ENCODE measurements at regions not wholly inside any gene's neighbourhood (a gene's known extent, or its start where the extent isn't known, plus 50 kb on each side); places are given as distances from the start of the nearest gene placed in this dataset.

GRCh38 chr1:4550941-4551340 lies 103.5 kb upstream of the AJAP1 start:
- no peaks in the 10 kb centered on the region for H4K20me1 ChIP-seq (ENCODE audit: insufficient read depth, low read length)
- no peak overlapping the region for H4K8ac ChIP-seq (ENCODE audit: low read depth in 2 of 2, low read length in 2 of 2)
- H3K9ac ChIP-seq (ENCODE audit: low read depth, low read length) = no peak overlapping the region
- intact Hi-C loops (cut with micrococcal nuclease) = no loop called here
- no peaks in the 10 kb centered on the region for H3K4me1 ChIP-seq (ENCODE audit: control insufficient read depth, insufficient read depth, low read length)
- BruUV-seq (replicated peaks) = no TSS peak
- no peak overlapping the region for H2BK20ac ChIP-seq (ENCODE audit: low read depth, low read length)
- H3K56ac ChIP-seq (ENCODE audit: extremely low read depth, insufficient read depth, low read length) = no peak overlapping the region
- H2BK15ac ChIP-seq (ENCODE audit: low read depth, low read length) = no peak overlapping the region
- POLR2A ChIA-PET (ENCODE audit: unreplicated experiment) = no interaction called here
- no peak overlapping the region for H3K23ac ChIP-seq (ENCODE audit: low read depth, low read length)
- H2BK5ac ChIP-seq (ENCODE audit: low read depth, low read length, poor library complexity, severe bottlenecking) = no peak overlapping the region
- no peak overlapping the region for H4K91ac ChIP-seq (ENCODE audit: insufficient read depth, low read depth, low read length)
- H2BK120ac ChIP-seq (ENCODE audit: low read depth, low read length) = no peak overlapping the region
- no peak for DNase-seq
- ATAC-seq (ENCODE audit: low read depth) = no peak
- no peak overlapping the region for H3K4ac ChIP-seq (ENCODE audit: low read depth, low read length)
- no peak overlapping the region for H4K5ac ChIP-seq (ENCODE audit: low read depth, low read length)
- H3K36me3 ChIP-seq (ENCODE audit: control insufficient read depth, insufficient read depth, low read length) = no peaks in the 10 kb centered on the region
- no peak overlapping the region for H3K27ac ChIP-seq (ENCODE audit: insufficient read depth, low read length)
- H3K18ac ChIP-seq (ENCODE audit: low read depth, low read length) = no peak overlapping the region
- in situ Hi-C loops (cut with MboI; ENCODE audit: low sequenced_read_pairs) = no loop called here
- dilution Hi-C loops (cut with HindIII; ENCODE audit: low sequenced_read_pairs, unreplicated experiment) = no loop called here
- no peak overlapping the region for H2AK9ac ChIP-seq (replicated peaks; ENCODE audit: low read depth, low read length, poor library complexity)
- TF ChIP-seq POLR2A (IDR thresholded peaks at IDR 0.05; ENCODE audit: low read depth, low read length) (no peak), BHLHE40 (IDR thresholded peaks at IDR 0.05; ENCODE audit: low read depth, low read length) (no peak)
- CTCF ChIA-PET = no interaction called here
- no peaks in the 10 kb centered on the region for H3K27me3 ChIP-seq (ENCODE audit: control insufficient read depth, insufficient read depth, low read length)
- H3K9me1 ChIP-seq (ENCODE audit: insufficient read depth, low read length) = no peaks in the 10 kb centered on the region
- no peak overlapping the region for H3K14ac ChIP-seq (replicated peaks; ENCODE audit: low read depth, low read length)
- H3K4me3 ChIP-seq (ENCODE audit: insufficient read depth, low read depth, low read length) = no peak overlapping the region
- peaks cover 31% of the 10 kb centered on the region for H3K9me3 ChIP-seq (ENCODE audit: control insufficient read depth, insufficient read depth, low read length)
- H2AK5ac ChIP-seq (ENCODE audit: low read depth, low read length) = no peak overlapping the region
- no peaks in the 10 kb centered on the region for H3K79me1 ChIP-seq (ENCODE audit: low read depth in 1 of 2, low read length in 2 of 2)
- H2AFZ ChIP-seq (replicated peaks; ENCODE audit: low read length, poor library complexity) = no peak overlapping the region
- no CpG with 5 or more reads among the region's 2 CpGs for WGBS, 2 experiments (ENCODE audit: extremely low coverage in 2 of 2, insufficient read length in 1 of 2)
- H3K4me2 ChIP-seq (ENCODE audit: low read depth, low read length) = no peak overlapping the region
